ENCODE measurements at regions not wholly inside any gene's neighbourhood (a gene's known extent, or its start where the extent isn't known, plus 50 kb on each side); places are given as distances from the start of the nearest gene placed in this dataset.

GRCh38 chr5:176183321-176184074 lies 54.7 kb upstream of the SIMC1 start:
- DNase-seq (ENCODE audit: low spot score), result no peak
- H2AK5ac ChIP-seq (ENCODE audit: low read depth, low read length), result no peak overlapping the region
- peaks cover 0 to 32% (median 0%) of the 10 kb centered on the region in 3 experiments for H3K27me3 ChIP-seq (ENCODE audit: control insufficient read depth in 3 of 3, insufficient read depth in 3 of 3, low read depth in 1 of 3, low read length in 3 of 3)
- H3K4me2 ChIP-seq (ENCODE audit: insufficient read depth, low read length, poor library complexity, severe bottlenecking), result no peak overlapping the region
- no peak overlapping the region for H2BK5ac ChIP-seq (ENCODE audit: low read length)
- peaks cover 0 to 1% of the 10 kb centered on the region in 2 donors for H3K9me3 ChIP-seq (replicated peaks in 1 of 2; ENCODE audit: control insufficient read depth in 2 of 2, insufficient read depth in 1 of 2, low read depth in 1 of 2, low read length in 2 of 2)
- H3K79me1 ChIP-seq (ENCODE audit: low read depth, low read length), result no peaks in the 10 kb centered on the region
- H3K4me1 ChIP-seq (ENCODE audit: control insufficient read depth in 2 of 2, insufficient read depth in 1 of 2, low read depth in 1 of 2, low read length in 2 of 2), result peaks cover 0 to 2% of the 10 kb centered on the region in 2 donors
- no CpG with 5 or more reads among the region's 16 CpGs for WGBS, 2 donors (ENCODE audit: extremely low coverage in 2 of 2, insufficient read length in 2 of 2, insufficient replicate concordance in 1 of 2)
- H2AFZ ChIP-seq (ENCODE audit: low read length), result no peak overlapping the region
- no peak overlapping the region for H3K4ac ChIP-seq (ENCODE audit: low read length)
- no peak overlapping the region for H2BK120ac ChIP-seq (ENCODE audit: low read depth, low read length)
- H3K36me3 ChIP-seq (replicated peaks in 1 of 2; ENCODE audit: control insufficient read depth in 2 of 2, insufficient read depth in 2 of 2, low read length in 2 of 2), result no peaks in the 10 kb centered on the region
- H3K9ac ChIP-seq (ENCODE audit: low read depth, low read length, poor library complexity), result peak overlapping the region; percentile 38
- H3K18ac ChIP-seq (ENCODE audit: low read length), result peak overlapping the region; percentile 3
- no peak overlapping the region for H4K8ac ChIP-seq (ENCODE audit: low read depth, low read length)
- no peak overlapping the region for H3K14ac ChIP-seq (ENCODE audit: low read length)
- peak overlapping the region in 1 of 2 donors; percentile 9 for H3K4me3 ChIP-seq (ENCODE audit: low read length in 2 of 2)
- no peak overlapping the region for H3K23ac ChIP-seq (ENCODE audit: low read depth, low read length, poor library complexity)
- no peak overlapping the region for H3K27ac ChIP-seq (replicated peaks; ENCODE audit: low read length)
- H2BK12ac ChIP-seq (ENCODE audit: low read length), result no peak overlapping the region
- no peak overlapping the region for H4K91ac ChIP-seq (ENCODE audit: low read depth, low read length, poor library complexity)
- no peak overlapping the region for H2BK15ac ChIP-seq (ENCODE audit: low read length)

- no peak overlapping the region for H3K4me3 ChIP-seq (ENCODE audit: low read length in 2 of 2)
- no peaks in the 10 kb centered on the region for H3K36me3 ChIP-seq (replicated peaks in 1 of 2; ENCODE audit: control insufficient read depth in 2 of 2, insufficient read depth in 2 of 2, low read length in 2 of 2)
- peaks cover 0 to 34% (median 0%) of the 10 kb centered on the region in 3 experiments for H3K27me3 ChIP-seq (ENCODE audit: control insufficient read depth in 3 of 3, insufficient read depth in 3 of 3, low read depth in 1 of 3, low read length in 3 of 3)
- no peak overlapping the region for H3K23ac ChIP-seq (ENCODE audit: low read depth, low read length, poor library complexity)
- no peak overlapping the region for H3K14ac ChIP-seq (ENCODE audit: low read length)
- no CpG with 5 or more reads among the region's 6 CpGs for WGBS, 2 donors (ENCODE audit: extremely low coverage in 2 of 2, insufficient read length in 2 of 2, insufficient replicate concordance in 1 of 2)
- no peak overlapping the region for H3K18ac ChIP-seq (ENCODE audit: low read length)
- peaks cover 0 to 2% of the 10 kb centered on the region in 2 donors for H3K4me1 ChIP-seq (ENCODE audit: control insufficient read depth in 2 of 2, insufficient read depth in 1 of 2, low read depth in 1 of 2, low read length in 2 of 2)
- H2AK5ac ChIP-seq (ENCODE audit: low read depth, low read length), result no peak overlapping the region
- no peak overlapping the region for H3K9ac ChIP-seq (ENCODE audit: low read depth, low read length, poor library complexity)
- no peak overlapping the region for H2BK12ac ChIP-seq (ENCODE audit: low read length)
- H2AFZ ChIP-seq (ENCODE audit: low read length), result no peak overlapping the region
- no peaks in the 10 kb centered on the region for H3K79me1 ChIP-seq (ENCODE audit: low read depth, low read length)
- no peak overlapping the region for H4K8ac ChIP-seq (ENCODE audit: low read depth, low read length)
- DNase-seq (ENCODE audit: low spot score), result no peak
- no peak overlapping the region for H4K91ac ChIP-seq (ENCODE audit: low read depth, low read length, poor library complexity)
- H2BK15ac ChIP-seq (ENCODE audit: low read length), result no peak overlapping the region
- no peak overlapping the region for H2BK120ac ChIP-seq (ENCODE audit: low read depth, low read length)
- H2BK5ac ChIP-seq (ENCODE audit: low read length), result no peak overlapping the region
- no peaks in the 10 kb centered on the region for H3K9me3 ChIP-seq (replicated peaks in 1 of 2; ENCODE audit: control insufficient read depth in 2 of 2, insufficient read depth in 1 of 2, low read depth in 1 of 2, low read length in 2 of 2)
- H3K27ac ChIP-seq (replicated peaks; ENCODE audit: low read length), result no peak overlapping the region
- H3K4me2 ChIP-seq (ENCODE audit: insufficient read depth, low read length, poor library complexity, severe bottlenecking), result no peak overlapping the region
- no peak overlapping the region for H3K4ac ChIP-seq (ENCODE audit: low read length)
These were observed 53.6 kb upstream of the SIMC1 start for GRCh38 chr5:176184608-176185132.

DNA sequence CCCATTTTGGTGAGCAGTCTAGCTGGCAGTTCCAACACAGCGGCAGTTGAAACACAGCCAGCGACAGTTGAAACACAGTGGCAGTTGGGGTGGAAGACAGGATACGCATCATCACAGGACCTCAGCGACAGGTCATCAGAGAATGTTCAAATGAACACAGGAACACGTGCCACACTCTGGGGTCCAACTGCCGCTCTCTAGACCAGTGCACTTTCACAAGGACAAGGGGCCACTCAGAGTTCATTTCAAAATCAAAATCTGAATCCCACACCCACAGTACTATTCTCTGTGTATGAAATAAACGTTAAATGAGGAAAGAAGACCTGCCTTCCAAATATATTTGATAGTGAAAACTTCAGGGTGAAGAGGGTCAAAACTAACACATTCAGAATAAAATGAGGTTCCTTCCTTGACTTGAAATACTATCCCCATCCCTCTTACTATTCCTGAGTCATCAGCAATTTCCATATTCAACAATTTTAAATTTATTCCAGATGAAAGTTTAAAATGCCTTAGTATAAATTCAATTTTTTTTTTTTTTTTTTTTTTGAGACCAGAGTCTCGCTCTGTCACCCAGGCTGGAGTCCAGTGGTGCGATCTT lies 53.0 kb upstream of the SIMC1 start:
- no peak overlapping the region for H3K4ac ChIP-seq (ENCODE audit: low read length)
- H3K9ac ChIP-seq (ENCODE audit: low read depth, low read length, poor library complexity), result no peak overlapping the region
- H3K14ac ChIP-seq (ENCODE audit: low read length), result no peak overlapping the region
- no peaks in the 10 kb centered on the region for H3K36me3 ChIP-seq (replicated peaks in 1 of 2; ENCODE audit: control insufficient read depth in 2 of 2, insufficient read depth in 2 of 2, low read length in 2 of 2)
- H3K27me3 ChIP-seq (ENCODE audit: control insufficient read depth in 3 of 3, insufficient read depth in 3 of 3, low read depth in 1 of 3, low read length in 3 of 3), result peaks cover 0 to 32% (median 0%) of the 10 kb centered on the region in 3 experiments
- no peak overlapping the region for H2AK5ac ChIP-seq (ENCODE audit: low read depth, low read length)
- H4K91ac ChIP-seq (ENCODE audit: low read depth, low read length, poor library complexity), result no peak overlapping the region
- no peak overlapping the region for H3K18ac ChIP-seq (ENCODE audit: low read length)
- no peak overlapping the region for H3K27ac ChIP-seq (replicated peaks; ENCODE audit: low read length)
- H2BK120ac ChIP-seq (ENCODE audit: low read depth, low read length), result no peak overlapping the region
- H3K9me3 ChIP-seq (replicated peaks in 1 of 2; ENCODE audit: control insufficient read depth in 2 of 2, insufficient read depth in 1 of 2, low read depth in 1 of 2, low read length in 2 of 2), result no peaks in the 10 kb centered on the region
- H3K79me1 ChIP-seq (ENCODE audit: low read depth, low read length), result no peaks in the 10 kb centered on the region
- no peak overlapping the region for H4K8ac ChIP-seq (ENCODE audit: low read depth, low read length)
- peaks cover 0 to 2% of the 10 kb centered on the region in 2 donors for H3K4me1 ChIP-seq (ENCODE audit: control insufficient read depth in 2 of 2, insufficient read depth in 1 of 2, low read depth in 1 of 2, low read length in 2 of 2)
- no peak overlapping the region for H3K4me3 ChIP-seq (ENCODE audit: low read length in 2 of 2)
- no peak overlapping the region for H2BK12ac ChIP-seq (ENCODE audit: low read length)
- no peak overlapping the region for H2AFZ ChIP-seq (ENCODE audit: low read length)
- no peak for DNase-seq (ENCODE audit: low spot score)
- H2BK5ac ChIP-seq (ENCODE audit: low read length), result no peak overlapping the region
- H2BK15ac ChIP-seq (ENCODE audit: low read length), result no peak overlapping the region
- no CpG with 5 or more reads among the region's 9 CpGs for whole genome bisulfite sequencing, 2 donors (ENCODE audit: extremely low coverage in 2 of 2, insufficient read length in 2 of 2, insufficient replicate concordance in 1 of 2)
- H3K4me2 ChIP-seq (ENCODE audit: insufficient read depth, low read length, poor library complexity, severe bottlenecking), result no peak overlapping the region
- H3K23ac ChIP-seq (ENCODE audit: low read depth, low read length, poor library complexity), result no peak overlapping the region

- Histone ChIP-seq H3K14ac (ENCODE audit: low read length) (no peak overlapping the region), H2AFZ (ENCODE audit: low read length) (no peak overlapping the region), H2BK5ac (ENCODE audit: low read length) (no peak overlapping the region), H3K9me3 (replicated peaks in 1 of 2; ENCODE audit: control insufficient read depth in 2 of 2, insufficient read depth in 1 of 2, low read depth in 1 of 2, low read length in 2 of 2) (no peaks in the 10 kb centered on the region), H3K4me2 (ENCODE audit: insufficient read depth, low read length, poor library complexity, severe bottlenecking) (no peak overlapping the region), H3K79me1 (ENCODE audit: low read depth, low read length) (peaks cover 2% of the 10 kb centered on the region), H4K8ac (ENCODE audit: low read depth, low read length) (no peak overlapping the region), H3K27ac (replicated peaks; ENCODE audit: low read length) (no peak overlapping the region), H2BK12ac (ENCODE audit: low read length) (no peak overlapping the region), H3K9ac (ENCODE audit: low read depth, low read length, poor library complexity) (no peak overlapping the region), H3K4me3 (ENCODE audit: low read length in 2 of 2) (no peak overlapping the region), H2BK120ac (ENCODE audit: low read depth, low read length) (no peak overlapping the region), H3K27me3 (ENCODE audit: control insufficient read depth in 3 of 3, insufficient read depth in 3 of 3, low read depth in 1 of 3, low read length in 3 of 3) (peaks cover 0 to 30% (median 0%) of the 10 kb centered on the region in 3 experiments), H2BK15ac (ENCODE audit: low read length) (no peak overlapping the region), H2AK5ac (ENCODE audit: low read depth, low read length) (no peak overlapping the region), H3K4ac (ENCODE audit: low read length) (no peak overlapping the region), H4K91ac (ENCODE audit: low read depth, low read length, poor library complexity) (no peak overlapping the region), H3K18ac (ENCODE audit: low read length) (no peak overlapping the region), H3K36me3 (replicated peaks in 1 of 2; ENCODE audit: control insufficient read depth in 2 of 2, insufficient read depth in 2 of 2, low read length in 2 of 2) (no peaks in the 10 kb centered on the region), H3K4me1 (ENCODE audit: control insufficient read depth in 2 of 2, insufficient read depth in 1 of 2, low read depth in 1 of 2, low read length in 2 of 2) (peaks cover 0 to 2% of the 10 kb centered on the region in 2 donors), H3K23ac (ENCODE audit: low read depth, low read length, poor library complexity) (no peak overlapping the region)
- DNase-seq (ENCODE audit: low spot score), result no peak
- no CpG with 5 or more reads among the region's 3 CpGs for WGBS, 2 donors (ENCODE audit: extremely low coverage in 2 of 2, insufficient read length in 2 of 2, insufficient replicate concordance in 1 of 2)
These were observed 52.1 kb upstream of the SIMC1 start for GRCh38 chr5:176186107-176186506.

Measured in neuronal stem cell (in vitro differentiated cells).